AG04450 (cell line): ENCODE measurements at regions not wholly inside any gene's neighbourhood (a gene's known extent, or its start where the extent isn't known, plus 50 kb on each side); places are given as distances from the start of the nearest gene placed in this dataset.

Source experiments
- CTCF ChIA-PET: fragments of 300-600, 350-600 bp; formaldehyde crosslinking; extraction: SDS; loops from one replicate; lab custom pipeline; 2022; ENCODE audit warnings: antibody characterized with exemption, inconsistent platforms; lab: Charles Lee
- POLR2A ChIA-PET: fragments of 350-600 bp; formaldehyde crosslinking; extraction: SDS; loops from one replicate; lab custom pipeline; 2021; ENCODE audit warnings: antibody characterized with exemption, inconsistent platforms; lab: Yijun Ruan, JAX
- DNase-seq: peaks from one replicate; pipeline ENCODE4 v3.0.0-alpha.2; 2011; ENCODE audit warnings: low read depth, low spot score
- H3K27ac ChIP-seq: one replicate; pipeline ENCODE4 v1.5.1; 2012; ENCODE audit warnings: low read depth, low read length, control low read depth
- H3K27me3 ChIP-seq: one replicate; pipeline ENCODE4 v1.6.0; 2012; ENCODE audit warnings: low read length; ENCODE audit not compliant: control insufficient read depth, insufficient read depth
- H3K4me3 ChIP-seq: 2 replicates; pipeline ENCODE4 v1.5.1; 2011; ENCODE audit warnings: mild to moderate bottlenecking, low read depth, low read length, control low read depth
- H3K9me3 ChIP-seq: 2 replicates; pipeline ENCODE4 v1.5.1; 2012; ENCODE audit warnings: low read length; ENCODE audit not compliant: control insufficient read depth, insufficient read depth
- CTCF ChIP-seq: IDR thresholded peaks from 2 replicates; pipeline ENCODE4 v1.5.1; 2011; ENCODE audit warnings: low read depth, low read length, control low read depth, inconsistent platforms

GRCh38 chr2:225867071-225867470, 467.6 kb downstream of the NYAP2 start:
- no peak for DNase-seq
- H3K9me3 ChIP-seq = no peaks in the 10 kb centered on the region
- TF ChIP-seq CTCF = no peak
- ChIA-PET POLR2A (no interaction called here), CTCF (no interaction called here)
- no peak overlapping the region for H3K4me3 ChIP-seq
- no peaks in the 10 kb centered on the region for H3K27me3 ChIP-seq
- no peak overlapping the region for H3K27ac ChIP-seq

GRCh38 chr2:225865468-225865867, 466.0 kb downstream of the NYAP2 start:
- Histone ChIP-seq H3K9me3 (no peaks in the 10 kb centered on the region), H3K27ac (no peak overlapping the region), H3K27me3 (no peaks in the 10 kb centered on the region), H3K4me3 (no peak overlapping the region)
- peak; percentile 16 for DNase-seq
- POLR2A ChIA-PET = no interaction called here
- CTCF ChIA-PET = interaction anchor here (1.4 kb wide), 1 partner anchor 24 kb away, joined by 6 read pairs; no protein-coding TSS in a partner anchor
- TF ChIP-seq CTCF = no peak

GRCh38 chr2:225864394-225864793, 464.9 kb downstream of the NYAP2 start:
- POLR2A ChIA-PET = no interaction called here
- H3K9me3 ChIP-seq = no peaks in the 10 kb centered on the region
- no peak for TF ChIP-seq CTCF

GRCh38 chr2:225842939-225843338, 443.4 kb downstream of the NYAP2 start:
- H3K9me3 ChIP-seq = no peaks in the 10 kb centered on the region
- no peak for DNase-seq
- no peak overlapping the region for H3K4me3 ChIP-seq
- CTCF ChIA-PET = interaction anchor here (0.6 kb wide), 1 partner anchor 49 kb away, joined by 3 read pairs; no protein-coding TSS in a partner anchor
- TF ChIP-seq CTCF = no peak
- no peak overlapping the region for H3K27ac ChIP-seq
- POLR2A ChIA-PET = no interaction called here
- H3K27me3 ChIP-seq = no peaks in the 10 kb centered on the region

More at GRCh38 chr2:225864394-225864793, 464.9 kb downstream of the NYAP2 start:
- CTCF ChIA-PET = interaction anchor here (2.1 kb wide), 1 partner anchor 25 kb away, joined by 8 read pairs; no protein-coding TSS in a partner anchor
- Histone ChIP-seq H3K27ac (no peak overlapping the region), H3K4me3 (no peak overlapping the region), H3K27me3 (no peaks in the 10 kb centered on the region)
- no peak for DNase-seq

- H3K4me3 ChIP-seq = no peak overlapping the region
- ChIA-PET CTCF (no interaction called here), POLR2A (no interaction called here)
- TF ChIP-seq CTCF = no peak
- H3K9me3 ChIP-seq = no peaks in the 10 kb centered on the region
- DNase-seq = no peak
- no peaks in the 10 kb centered on the region for H3K27me3 ChIP-seq
- H3K27ac ChIP-seq = no peak overlapping the region
Measured at GRCh38 chr2:225841314-225841713, 441.8 kb downstream of the NYAP2 start.
